Psoas muscle (tissue), 7 donors: ENCODE measurements at regions not wholly inside any gene's neighbourhood (a gene's known extent, or its start where the extent isn't known, plus 50 kb on each side); places are given as distances from the start of the nearest gene placed in this dataset.

Experiments
- ATAC-seq, 4 donors: fragments of 200-7000 bp; cut with Tn5 transposase; one replicate each; pipeline ENCODE4 v1.9.1; 2020; ENCODE audit warnings: moderate library complexity in 3 of 4, mild to moderate bottlenecking in 2 of 4
- DNase-seq, 2 donors: peaks; one replicate each; pipeline ENCODE4 v3.0.0-alpha.2; 2020
- H3K27ac ChIP-seq: fragments of 200-600 bp; one replicate; pipeline ENCODE4 v1.8.0; 2022
- H3K27me3 ChIP-seq, 3 donors: fragments of 200-600 bp in 1 of 3; one replicate each; pipeline versions ENCODE4 v1.6.1 to v1.8.0; 2013 to 2022; ENCODE audit warnings: low read length in 2 of 3, mild to moderate bottlenecking in 2 of 3, moderate library complexity in 1 of 3; ENCODE audit not compliant: insufficient read depth in 3 of 3
- H3K36me3 ChIP-seq, 2 donors: fragments of 200-600 bp in 1 of 2; one replicate each; pipeline versions ENCODE4 v1.6.1 to v1.8.0; 2013 to 2022; ENCODE audit warnings: low read depth in 1 of 2, mild to moderate bottlenecking in 1 of 2, moderate library complexity in 1 of 2; ENCODE audit not compliant: insufficient read depth in 1 of 2
- H3K4me1 ChIP-seq: fragments of 200-600 bp; one replicate; pipeline ENCODE4 v1.8.0; 2022
- H3K4me3 ChIP-seq: fragments of 200-600 bp; one replicate; pipeline ENCODE4 v1.8.0; 2022; ENCODE audit warnings: mild to moderate bottlenecking
- H3K9me3 ChIP-seq: fragments of 200-600 bp; one replicate; pipeline ENCODE4 v1.8.0; 2022
- whole genome bisulfite sequencing, 3 donors: extraction: QIAGEN DNeasy Blood & Tissue Kit; methylation state at CpG; one replicate each; pipeline versions ENCODE4 v1.1.6 to v1.1.7; 2013; 5-methylcytosine and 5-hydroxymethylcytosine counted together
- intact Hi-C, 2 donors: fragments of 100-400 bp; cut with DNase I; formaldehyde crosslinking; loops; one replicate each; pipeline versions ENCODE4 v1.11.0 to v1.14.2; 2022
- TF ChIP-seq, protein P1 (sequence below): fragments of 200-600 bp; IDR thresholded peaks from one replicate; pipeline ENCODE4 v1.8.0; 2022; ENCODE audit warnings: antibody characterized with exemption
- donor health status: healthy with polysubstance abuse.
- donor health status: DM: no; HTN: no; CAD: no; lungs with moderate emphysema.
- donor health status: Bipolar disorder and iron deficiency.
- donor health status: healthy.
- donor health status: DM: yes; HTN: yes; CAD: no.
- donor health status: DM: no; HTN: no; CAD: no.
- donor health status: DM: yes; HTN: yes; CAD: no.

GRCh38 chr6:50318536-50318935, 268.8 kb upstream of the DEFB112 start:
- Histone ChIP-seq H3K4me1 (no peaks in the 10 kb centered on the region), H3K27ac (no peak overlapping the region), H3K27me3 (no peaks in the 10 kb centered on the region), H3K9me3 (no peaks in the 10 kb centered on the region), H3K36me3 (no peaks in the 10 kb centered on the region), H3K4me3 (no peak overlapping the region)
- TF ChIP-seq, protein P1, sequence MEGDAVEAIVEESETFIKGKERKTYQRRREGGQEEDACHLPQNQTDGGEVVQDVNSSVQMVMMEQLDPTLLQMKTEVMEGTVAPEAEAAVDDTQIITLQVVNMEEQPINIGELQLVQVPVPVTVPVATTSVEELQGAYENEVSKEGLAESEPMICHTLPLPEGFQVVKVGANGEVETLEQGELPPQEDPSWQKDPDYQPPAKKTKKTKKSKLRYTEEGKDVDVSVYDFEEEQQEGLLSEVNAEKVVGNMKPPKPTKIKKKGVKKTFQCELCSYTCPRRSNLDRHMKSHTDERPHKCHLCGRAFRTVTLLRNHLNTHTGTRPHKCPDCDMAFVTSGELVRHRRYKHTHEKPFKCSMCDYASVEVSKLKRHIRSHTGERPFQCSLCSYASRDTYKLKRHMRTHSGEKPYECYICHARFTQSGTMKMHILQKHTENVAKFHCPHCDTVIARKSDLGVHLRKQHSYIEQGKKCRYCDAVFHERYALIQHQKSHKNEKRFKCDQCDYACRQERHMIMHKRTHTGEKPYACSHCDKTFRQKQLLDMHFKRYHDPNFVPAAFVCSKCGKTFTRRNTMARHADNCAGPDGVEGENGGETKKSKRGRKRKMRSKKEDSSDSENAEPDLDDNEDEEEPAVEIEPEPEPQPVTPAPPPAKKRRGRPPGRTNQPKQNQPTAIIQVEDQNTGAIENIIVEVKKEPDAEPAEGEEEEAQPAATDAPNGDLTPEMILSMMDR: no peak
- DNase-seq: no peak
- intact Hi-C loops: no loop called here
- ATAC-seq: no peak

DNA sequence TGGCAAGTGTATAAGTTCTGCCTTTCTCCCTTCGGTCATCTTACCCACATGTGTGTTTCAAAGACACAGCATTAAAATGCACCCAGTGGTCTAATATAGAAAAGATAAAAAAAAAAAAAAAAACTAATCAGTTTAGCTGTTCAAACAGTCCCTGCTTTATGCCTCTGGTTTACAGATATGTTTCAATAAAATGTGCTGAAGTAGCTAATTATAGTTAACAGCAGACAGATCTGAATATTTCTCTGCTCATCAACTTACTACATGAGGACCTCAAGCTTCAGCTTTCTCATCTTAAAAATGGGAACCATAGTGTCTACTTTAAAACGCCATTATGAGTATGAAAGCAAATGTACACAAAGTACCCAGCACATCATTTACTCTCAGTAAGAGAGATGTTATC, 280.6 kb upstream of the DEFB112 start:
- Histone ChIP-seq H3K4me3 (no peak overlapping the region), H3K27me3 (no peaks in the 10 kb centered on the region), H3K27ac (no peak overlapping the region), H3K4me1 (no peaks in the 10 kb centered on the region), H3K9me3 (no peaks in the 10 kb centered on the region), H3K36me3 (no peaks in the 10 kb centered on the region)
- intact Hi-C loops: no loop called here
- no peak for ATAC-seq
- no peak for DNase-seq
- 85 to 93% (median 85%) methylated on average over 2 of the region's 2 CpGs for WGBS, 3 donors
- TF ChIP-seq, protein P1: no peak

DNA sequence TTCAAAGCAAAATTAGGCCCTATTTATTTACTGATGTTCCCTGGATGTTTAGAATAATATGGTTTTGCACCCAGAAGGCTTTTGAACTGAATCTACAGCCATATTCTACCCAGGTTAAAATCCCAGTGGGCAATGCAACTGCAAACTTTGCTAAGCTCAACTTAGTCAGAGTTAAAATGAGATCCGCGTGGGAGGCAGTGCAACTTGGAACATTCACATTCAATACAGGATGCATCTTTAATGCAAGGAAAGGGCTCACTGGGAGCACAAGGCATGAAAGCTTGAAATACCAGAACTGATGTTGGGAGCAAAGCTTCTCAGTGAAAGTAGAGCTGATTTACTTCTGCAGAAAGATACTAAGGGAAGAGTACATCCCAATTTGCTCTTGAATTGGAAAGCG, 281.2 kb upstream of the DEFB112 start:
- ATAC-seq (no peak), DNase-seq (no peak)
- intact Hi-C loops: no loop called here
- no peaks in the 10 kb centered on the region for H3K27me3 ChIP-seq
- no peaks in the 10 kb centered on the region for H3K4me1 ChIP-seq
- no peak overlapping the region for H3K4me3 ChIP-seq
- TF ChIP-seq, protein P1: no peak
- no peaks in the 10 kb centered on the region for H3K9me3 ChIP-seq
- H3K36me3 ChIP-seq: no peaks in the 10 kb centered on the region
- WGBS, 3 donors: 77 to 85% (median 82%) methylated on average over 3 of the region's 3 CpGs
- H3K27ac ChIP-seq: no peak overlapping the region

- WGBS, 3 donors: 79 to 82% (median 79%) methylated on average over 4 of the region's 4 CpGs
- Histone ChIP-seq H3K36me3 (no peaks in the 10 kb centered on the region), H3K4me1 (no peaks in the 10 kb centered on the region), H3K9me3 (no peaks in the 10 kb centered on the region), H3K27ac (no peak overlapping the region), H3K27me3 (no peaks in the 10 kb centered on the region), H3K4me3 (no peak overlapping the region)
- ATAC-seq (no peak), DNase-seq (no peak)
- intact Hi-C loops: no loop called here
- TF ChIP-seq, protein P1: no peak
These were observed 284.0 kb upstream of the DEFB112 start for GRCh38 chr6:50333696-50334095.

GRCh38 chr6:50337532-50338122, 287.9 kb upstream of the DEFB112 start:
- H3K27me3 ChIP-seq: no peaks in the 10 kb centered on the region
- intact Hi-C loops: no loop called here
- no peaks in the 10 kb centered on the region for H3K36me3 ChIP-seq
- DNase-seq (no peak), ATAC-seq (no peak)
- no peak overlapping the region for H3K27ac ChIP-seq
- H3K4me3 ChIP-seq: no peak overlapping the region
- TF ChIP-seq, protein P1: no peak
- 90 to 91% (median 90%) methylated on average over 3 of the region's 3 CpGs for WGBS, 3 donors
- H3K9me3 ChIP-seq: no peaks in the 10 kb centered on the region
- no peaks in the 10 kb centered on the region for H3K4me1 ChIP-seq
